ENCODE measurements at regions not wholly inside any gene's neighbourhood (a gene's known extent, or its start where the extent isn't known, plus 50 kb on each side); places are given as distances from the start of the nearest gene placed in this dataset.
"Not testable (repeated sequence)": the region's sequence is repeated elsewhere in the genome, so short reads cannot be mapped to it uniquely, and the experiment has no call there.

DNA sequence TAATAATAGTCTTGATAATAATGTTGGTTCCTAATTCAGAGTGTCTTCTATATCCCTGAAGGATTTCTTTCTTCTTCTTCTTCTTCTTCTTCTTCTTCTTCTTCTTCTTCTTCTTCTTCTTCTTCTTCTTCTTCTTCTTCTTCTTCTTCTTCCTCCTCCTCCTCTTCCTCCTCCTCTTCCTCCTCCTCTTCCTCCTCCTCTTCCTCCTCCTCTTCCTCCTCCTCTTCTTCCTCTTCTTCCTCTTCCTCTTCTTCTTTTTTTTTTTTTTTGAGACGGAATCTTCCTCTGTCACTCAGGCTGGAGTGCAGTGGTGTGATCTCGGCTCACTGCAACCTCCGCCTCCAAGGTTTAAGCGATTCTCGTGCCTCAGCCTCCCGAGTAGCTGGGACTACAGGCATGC lies 242.8 kb upstream of the CPHXL start:
- TF ChIP-seq, protein P1, sequence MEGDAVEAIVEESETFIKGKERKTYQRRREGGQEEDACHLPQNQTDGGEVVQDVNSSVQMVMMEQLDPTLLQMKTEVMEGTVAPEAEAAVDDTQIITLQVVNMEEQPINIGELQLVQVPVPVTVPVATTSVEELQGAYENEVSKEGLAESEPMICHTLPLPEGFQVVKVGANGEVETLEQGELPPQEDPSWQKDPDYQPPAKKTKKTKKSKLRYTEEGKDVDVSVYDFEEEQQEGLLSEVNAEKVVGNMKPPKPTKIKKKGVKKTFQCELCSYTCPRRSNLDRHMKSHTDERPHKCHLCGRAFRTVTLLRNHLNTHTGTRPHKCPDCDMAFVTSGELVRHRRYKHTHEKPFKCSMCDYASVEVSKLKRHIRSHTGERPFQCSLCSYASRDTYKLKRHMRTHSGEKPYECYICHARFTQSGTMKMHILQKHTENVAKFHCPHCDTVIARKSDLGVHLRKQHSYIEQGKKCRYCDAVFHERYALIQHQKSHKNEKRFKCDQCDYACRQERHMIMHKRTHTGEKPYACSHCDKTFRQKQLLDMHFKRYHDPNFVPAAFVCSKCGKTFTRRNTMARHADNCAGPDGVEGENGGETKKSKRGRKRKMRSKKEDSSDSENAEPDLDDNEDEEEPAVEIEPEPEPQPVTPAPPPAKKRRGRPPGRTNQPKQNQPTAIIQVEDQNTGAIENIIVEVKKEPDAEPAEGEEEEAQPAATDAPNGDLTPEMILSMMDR (IDR thresholded peaks at IDR 0.05): not testable (repeated sequence)
- TF ChIP-seq BHLHE40 (IDR thresholded peaks at IDR 0.05; ENCODE audit: low read depth, low read length): not testable (repeated sequence)
